ENCODE measurements at regions not wholly inside any gene's neighbourhood (a gene's known extent, or its start where the extent isn't known, plus 50 kb on each side); places are given as distances from the start of the nearest gene placed in this dataset.

DNA sequence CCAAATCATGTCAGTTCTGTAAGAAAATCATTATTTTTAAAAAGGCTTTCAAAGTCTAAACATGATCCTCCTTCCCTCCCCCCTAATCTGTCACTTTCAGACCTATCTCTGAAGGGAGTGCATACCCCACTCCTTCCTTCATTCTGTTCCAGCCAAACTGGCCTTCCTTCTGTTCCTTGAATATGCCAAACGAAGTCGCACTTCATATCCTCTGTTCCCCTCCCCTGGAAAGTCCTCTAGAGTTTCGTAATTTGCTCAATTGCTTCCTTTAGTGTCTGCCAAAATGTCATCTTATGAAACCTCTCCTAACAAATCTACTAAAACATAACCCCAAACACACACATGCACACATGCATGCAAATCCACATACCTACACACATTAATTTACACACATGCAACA, 69.5 kb upstream of the TUSC7 start:
- TF ChIP-seq, protein P1, sequence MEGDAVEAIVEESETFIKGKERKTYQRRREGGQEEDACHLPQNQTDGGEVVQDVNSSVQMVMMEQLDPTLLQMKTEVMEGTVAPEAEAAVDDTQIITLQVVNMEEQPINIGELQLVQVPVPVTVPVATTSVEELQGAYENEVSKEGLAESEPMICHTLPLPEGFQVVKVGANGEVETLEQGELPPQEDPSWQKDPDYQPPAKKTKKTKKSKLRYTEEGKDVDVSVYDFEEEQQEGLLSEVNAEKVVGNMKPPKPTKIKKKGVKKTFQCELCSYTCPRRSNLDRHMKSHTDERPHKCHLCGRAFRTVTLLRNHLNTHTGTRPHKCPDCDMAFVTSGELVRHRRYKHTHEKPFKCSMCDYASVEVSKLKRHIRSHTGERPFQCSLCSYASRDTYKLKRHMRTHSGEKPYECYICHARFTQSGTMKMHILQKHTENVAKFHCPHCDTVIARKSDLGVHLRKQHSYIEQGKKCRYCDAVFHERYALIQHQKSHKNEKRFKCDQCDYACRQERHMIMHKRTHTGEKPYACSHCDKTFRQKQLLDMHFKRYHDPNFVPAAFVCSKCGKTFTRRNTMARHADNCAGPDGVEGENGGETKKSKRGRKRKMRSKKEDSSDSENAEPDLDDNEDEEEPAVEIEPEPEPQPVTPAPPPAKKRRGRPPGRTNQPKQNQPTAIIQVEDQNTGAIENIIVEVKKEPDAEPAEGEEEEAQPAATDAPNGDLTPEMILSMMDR (conservative IDR thresholded peaks at IDR 0.05; ENCODE audit: low read depth, low read length) = no peak
- TF ChIP-seq POLR2A (IDR thresholded peaks at IDR 0.05; ENCODE audit: low read depth, low read length) (no peak), RAD21 (IDR thresholded peaks at IDR 0.05; ENCODE audit: low read length) (no peak), CHD1 (IDR thresholded peaks at IDR 0.05; ENCODE audit: low read depth, low read length) (no peak), MAFK (IDR thresholded peaks at IDR 0.05; ENCODE audit: low read depth, low read length) (no peak), BHLHE40 (IDR thresholded peaks at IDR 0.05; ENCODE audit: low read depth, low read length) (no peak), FOS (IDR thresholded peaks at IDR 0.05; ENCODE audit: low read depth, low read length) (no peak), SMC3 (IDR thresholded peaks at IDR 0.05; ENCODE audit: low read depth, low read length) (no peak), RFX5 (IDR thresholded peaks at IDR 0.05; ENCODE audit: low read depth, low read length) (no peak), MXI1 (IDR thresholded peaks at IDR 0.05; ENCODE audit: borderline replicate concordance, low read depth, low read length) (no peak), CEBPB (IDR thresholded peaks at IDR 0.05; ENCODE audit: low read depth, low read length) (no peak), NFE2L2 (IDR thresholded peaks at IDR 0.05; ENCODE audit: low read depth, low read length) (no peak), MAZ (IDR thresholded peaks at IDR 0.05; ENCODE audit: borderline replicate concordance, low read depth, low read length) (no peak)
- TF ChIP-seq, protein P2, sequence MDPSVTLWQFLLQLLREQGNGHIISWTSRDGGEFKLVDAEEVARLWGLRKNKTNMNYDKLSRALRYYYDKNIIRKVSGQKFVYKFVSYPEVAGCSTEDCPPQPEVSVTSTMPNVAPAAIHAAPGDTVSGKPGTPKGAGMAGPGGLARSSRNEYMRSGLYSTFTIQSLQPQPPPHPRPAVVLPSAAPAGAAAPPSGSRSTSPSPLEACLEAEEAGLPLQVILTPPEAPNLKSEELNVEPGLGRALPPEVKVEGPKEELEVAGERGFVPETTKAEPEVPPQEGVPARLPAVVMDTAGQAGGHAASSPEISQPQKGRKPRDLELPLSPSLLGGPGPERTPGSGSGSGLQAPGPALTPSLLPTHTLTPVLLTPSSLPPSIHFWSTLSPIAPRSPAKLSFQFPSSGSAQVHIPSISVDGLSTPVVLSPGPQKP (IDR thresholded peaks at IDR 0.05; ENCODE audit: borderline replicate concordance, low read depth, low read length) = no peak
